ENCODE measurements at regions not wholly inside any gene's neighbourhood (a gene's known extent, or its start where the extent isn't known, plus 50 kb on each side); places are given as distances from the start of the nearest gene placed in this dataset.

DNA sequence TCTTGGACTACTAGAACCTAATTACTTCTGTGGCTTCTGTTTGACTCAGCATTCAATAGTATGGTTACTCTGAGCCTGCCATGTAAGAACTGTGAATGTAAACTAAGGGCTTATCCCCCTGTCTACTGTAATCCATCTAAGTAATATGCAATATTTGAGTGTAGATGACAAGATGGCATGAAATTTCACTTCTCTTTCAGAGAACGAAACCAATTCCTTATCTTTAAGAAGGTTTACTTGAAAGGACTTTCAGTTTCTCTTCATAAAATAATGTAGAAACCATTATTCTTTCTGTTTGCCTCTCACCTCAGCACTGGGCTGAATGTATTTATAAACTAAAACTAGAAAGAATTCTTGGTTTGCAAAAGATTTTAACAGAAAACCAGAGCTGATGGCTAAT, 60.4 kb upstream of the ARID2 start:
- TF ChIP-seq, protein P1, sequence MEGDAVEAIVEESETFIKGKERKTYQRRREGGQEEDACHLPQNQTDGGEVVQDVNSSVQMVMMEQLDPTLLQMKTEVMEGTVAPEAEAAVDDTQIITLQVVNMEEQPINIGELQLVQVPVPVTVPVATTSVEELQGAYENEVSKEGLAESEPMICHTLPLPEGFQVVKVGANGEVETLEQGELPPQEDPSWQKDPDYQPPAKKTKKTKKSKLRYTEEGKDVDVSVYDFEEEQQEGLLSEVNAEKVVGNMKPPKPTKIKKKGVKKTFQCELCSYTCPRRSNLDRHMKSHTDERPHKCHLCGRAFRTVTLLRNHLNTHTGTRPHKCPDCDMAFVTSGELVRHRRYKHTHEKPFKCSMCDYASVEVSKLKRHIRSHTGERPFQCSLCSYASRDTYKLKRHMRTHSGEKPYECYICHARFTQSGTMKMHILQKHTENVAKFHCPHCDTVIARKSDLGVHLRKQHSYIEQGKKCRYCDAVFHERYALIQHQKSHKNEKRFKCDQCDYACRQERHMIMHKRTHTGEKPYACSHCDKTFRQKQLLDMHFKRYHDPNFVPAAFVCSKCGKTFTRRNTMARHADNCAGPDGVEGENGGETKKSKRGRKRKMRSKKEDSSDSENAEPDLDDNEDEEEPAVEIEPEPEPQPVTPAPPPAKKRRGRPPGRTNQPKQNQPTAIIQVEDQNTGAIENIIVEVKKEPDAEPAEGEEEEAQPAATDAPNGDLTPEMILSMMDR (conservative IDR thresholded peaks at IDR 0.05; ENCODE audit: low read depth, low read length), result no peak
- TF ChIP-seq EZH2 (IDR thresholded peaks at IDR 0.05; ENCODE audit: borderline replicate concordance, low read depth, low read length, poor library complexity, severe bottlenecking), result no peak

All from A673 (cell line).